Mammary epithelial cell (primary cell): ENCODE measurements at regions not wholly inside any gene's neighbourhood (a gene's known extent, or its start where the extent isn't known, plus 50 kb on each side); places are given as distances from the start of the nearest gene placed in this dataset.

ENCODE experiments used
- CTCF ChIP-seq, 2 donors: IDR thresholded peaks in 1 of 2; conservative IDR thresholded peaks in 1 of 2; 2 replicates each; pipeline ENCODE4 v1.5.1; 2011 to 2012; ENCODE audit warnings: inconsistent platforms in 2 of 2, low read length in 2 of 2, mild to moderate bottlenecking in 2 of 2, control low read depth in 1 of 2, low read depth in 1 of 2; ENCODE audit not compliant: insufficient read depth in 1 of 2; ENCODE audit errors: extremely low read depth in 1 of 2
- EZH2 ChIP-seq: IDR thresholded peaks from 2 replicates; pipeline ENCODE4 v1.6.1; 2012; ENCODE audit warnings: low read length, inconsistent platforms, borderline replicate concordance

- TF ChIP-seq CTCF (conservative IDR thresholded peaks at IDR 0.05 in 1 of 2, IDR thresholded peaks at IDR 0.05 in 1 of 2; ENCODE audit: extremely low read depth in 1 of 2, insufficient read depth in 1 of 2, low read depth in 1 of 2, low read length in 2 of 2) = no peak
- no peak for TF ChIP-seq EZH2
Observed at GRCh38 chr12:105850103-105850968, 288.4 kb downstream of the NUAK1 start.
